Hepatocyte (in vitro differentiated cells): ENCODE measurements at regions not wholly inside any gene's neighbourhood (a gene's known extent, or its start where the extent isn't known, plus 50 kb on each side); places are given as distances from the start of the nearest gene placed in this dataset.

Experiments
- EZH2 ChIP-seq: fragments of 200-600 bp; sonication (generic); IDR thresholded peaks from 2 replicates; pipeline ENCODE4 v1.6.1; 2016; ENCODE audit warnings: antibody characterized with exemption, mild to moderate bottlenecking, borderline replicate concordance
- EZH2phosphoT487 ChIP-seq: fragments of 200-600 bp; sonication (generic); IDR thresholded peaks from one replicate; pipeline ENCODE4 v1.6.1; 2018; ENCODE audit warnings: antibody characterized with exemption, mild to moderate bottlenecking, low read depth, moderate library complexity; ENCODE audit not compliant: unreplicated experiment, severe bottlenecking
- TF ChIP-seq, protein P1 (sequence below): fragments of 200-600 bp; sonication (generic); IDR thresholded peaks from 2 replicates; pipeline ENCODE4 v1.5.1; 2016; ENCODE audit warnings: antibody characterized with exemption, mild to moderate bottlenecking; ENCODE audit not compliant: poor library complexity

DNA sequence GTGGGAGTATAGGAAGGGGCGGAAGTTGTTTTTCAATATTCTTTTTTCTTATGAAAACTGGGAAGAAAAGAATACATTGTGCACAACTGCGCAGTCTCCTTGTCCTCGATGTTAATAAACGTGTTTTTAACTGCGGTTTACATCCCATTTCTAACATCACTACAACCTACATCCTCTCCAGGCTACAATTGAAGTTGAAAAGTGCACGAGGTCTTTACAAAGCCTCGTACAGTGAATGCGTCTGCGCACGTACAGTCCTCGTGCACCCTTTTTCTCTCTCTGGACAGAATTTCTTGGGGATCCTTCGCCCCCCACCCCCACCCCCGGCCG lies 102.4 kb downstream of the WT1 start:
- TF ChIP-seq, protein P1, sequence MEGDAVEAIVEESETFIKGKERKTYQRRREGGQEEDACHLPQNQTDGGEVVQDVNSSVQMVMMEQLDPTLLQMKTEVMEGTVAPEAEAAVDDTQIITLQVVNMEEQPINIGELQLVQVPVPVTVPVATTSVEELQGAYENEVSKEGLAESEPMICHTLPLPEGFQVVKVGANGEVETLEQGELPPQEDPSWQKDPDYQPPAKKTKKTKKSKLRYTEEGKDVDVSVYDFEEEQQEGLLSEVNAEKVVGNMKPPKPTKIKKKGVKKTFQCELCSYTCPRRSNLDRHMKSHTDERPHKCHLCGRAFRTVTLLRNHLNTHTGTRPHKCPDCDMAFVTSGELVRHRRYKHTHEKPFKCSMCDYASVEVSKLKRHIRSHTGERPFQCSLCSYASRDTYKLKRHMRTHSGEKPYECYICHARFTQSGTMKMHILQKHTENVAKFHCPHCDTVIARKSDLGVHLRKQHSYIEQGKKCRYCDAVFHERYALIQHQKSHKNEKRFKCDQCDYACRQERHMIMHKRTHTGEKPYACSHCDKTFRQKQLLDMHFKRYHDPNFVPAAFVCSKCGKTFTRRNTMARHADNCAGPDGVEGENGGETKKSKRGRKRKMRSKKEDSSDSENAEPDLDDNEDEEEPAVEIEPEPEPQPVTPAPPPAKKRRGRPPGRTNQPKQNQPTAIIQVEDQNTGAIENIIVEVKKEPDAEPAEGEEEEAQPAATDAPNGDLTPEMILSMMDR, result no peak
- no peak for TF ChIP-seq EZH2
- no peak for TF ChIP-seq EZH2phosphoT487
